GM21360 (cell line): ENCODE measurements at regions not wholly inside any gene's neighbourhood (a gene's known extent, or its start where the extent isn't known, plus 50 kb on each side); places are given as distances from the start of the nearest gene placed in this dataset.
A peak's percentile ranks its signal among the peaks of the same experiment; 100 is the strongest.

Experiments used
- ATAC-seq: cut with Tn5 transposase; IDR thresholded peaks from one replicate; pipeline ENCODE4 v1.9.1; 2021; ENCODE audit warnings: mild to moderate bottlenecking, moderate library complexity; ENCODE audit not compliant: unreplicated experiment

GRCh38 chr4:111635646-111636045 is 509.6 kb upstream of the FAM241A start:
- no peak for ATAC-seq

- no peak for ATAC-seq
Observed at GRCh38 chr4:111636961-111637585, 508.2 kb upstream of the FAM241A start.

- ATAC-seq = no peak
Observed at GRCh38 chr4:111639120-111639690, 506.0 kb upstream of the FAM241A start.

- ATAC-seq = no peak
Observed at GRCh38 chr4:111639876-111640275, 505.4 kb upstream of the FAM241A start.

- ATAC-seq = peak; percentile 99
Observed at GRCh38 chr4:111641813-111642579, 503.3 kb upstream of the FAM241A start.

- ATAC-seq = no peak
Observed at GRCh38 chr4:111648056-111648455, 497.2 kb upstream of the FAM241A start.

GRCh38 chr4:111649308-111649707 is 495.9 kb upstream of the FAM241A start:
- ATAC-seq = no peak

GRCh38 chr4:111650146-111650545 is 495.1 kb upstream of the FAM241A start:
- no peak for ATAC-seq

GRCh38 chr4:111650674-111651086 is 494.6 kb upstream of the FAM241A start:
- ATAC-seq = no peak

GRCh38 chr4:111652236-111652635 is 493.0 kb upstream of the FAM241A start:
- no peak for ATAC-seq

- no peak for ATAC-seq
Observed at GRCh38 chr4:111652986-111653385, 492.3 kb upstream of the FAM241A start.

- no peak for ATAC-seq
Observed at GRCh38 chr4:111662496-111662895, 482.8 kb upstream of the FAM241A start.

- ATAC-seq = no peak
Observed at GRCh38 chr4:111664308-111664945, 480.8 kb upstream of the FAM241A start.

GRCh38 chr4:111666826-111667360 is 478.4 kb upstream of the FAM241A start:
- no peak for ATAC-seq

- ATAC-seq = no peak
Observed at GRCh38 chr4:111671756-111672155, 473.5 kb upstream of the FAM241A start.

GRCh38 chr4:111675746-111676145 is 469.5 kb upstream of the FAM241A start:
- ATAC-seq = no peak

- ATAC-seq = no peak
Observed at GRCh38 chr4:111676533-111676932, 468.7 kb upstream of the FAM241A start.

GRCh38 chr4:111678479-111678878 is 466.8 kb upstream of the FAM241A start:
- no peak for ATAC-seq

- no peak for ATAC-seq
Observed at GRCh38 chr4:111678908-111679307, 466.3 kb upstream of the FAM241A start.

- ATAC-seq = no peak
Observed at GRCh38 chr4:111681270-111681669, 464.0 kb upstream of the FAM241A start.

- no peak for ATAC-seq
Observed at GRCh38 chr4:111681751-111682150, 463.5 kb upstream of the FAM241A start.
